ENCODE measurements at regions not wholly inside any gene's neighbourhood (a gene's known extent, or its start where the extent isn't known, plus 50 kb on each side); places are given as distances from the start of the nearest gene placed in this dataset.
"Not testable (repeated sequence)": the region's sequence is repeated elsewhere in the genome, so short reads cannot be mapped to it uniquely, and the experiment has no call there.

DNA sequence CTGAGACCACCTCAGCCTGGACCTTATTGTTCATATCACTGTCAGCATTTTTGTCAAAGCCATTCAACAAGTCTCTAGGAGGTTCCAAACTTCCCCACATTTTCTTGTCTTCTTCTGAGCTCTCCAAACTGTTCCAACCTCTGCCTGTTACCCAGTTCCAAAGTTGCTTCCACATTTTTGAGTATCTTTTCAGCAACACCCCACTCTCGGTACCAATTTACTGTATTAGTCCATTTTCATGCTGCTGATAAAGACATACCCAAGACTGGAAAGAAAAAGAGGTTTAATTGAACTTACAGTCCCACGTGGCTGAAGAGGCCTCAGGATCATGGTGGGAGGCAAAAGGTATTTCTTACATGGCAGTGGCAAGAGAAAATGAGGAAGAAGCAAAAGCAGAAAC, 111.5 kb upstream of the MDM1 start:
- TF ChIP-seq POLR2A (IDR thresholded peaks at IDR 0.05; ENCODE audit: low read depth, low read length); POLR2AphosphoS5 (IDR thresholded peaks at IDR 0.05; ENCODE audit: low read depth, low read length); TAF1 (IDR thresholded peaks at IDR 0.05; ENCODE audit: borderline replicate concordance, low read depth, low read length): not testable (repeated sequence)

All from GM12892 (cell line).